ENCODE measurements at regions not wholly inside any gene's neighbourhood (a gene's known extent, or its start where the extent isn't known, plus 50 kb on each side); places are given as distances from the start of the nearest gene placed in this dataset.

- no peak overlapping the region for H3K27ac Mint-ChIP-seq
Measured at GRCh38 chr13:64935441-64935840, 2294.7 kb downstream of the PCDH9 start.

GRCh38 chr13:64934569-64935362, 2295.4 kb downstream of the PCDH9 start:
- DNase-seq (no peak), ATAC-seq (no peak)
- Mint-ChIP-seq H3K4me1 (no peaks in the 10 kb centered on the region), H3K27ac (no peak overlapping the region), H3K36me3 (ENCODE audit: low read depth) (no peaks in the 10 kb centered on the region), H3K27me3 (no peaks in the 10 kb centered on the region), H3K4me3 (no peak overlapping the region)
- H3K9me3 ChIP-seq (ENCODE audit: control insufficient read depth, low read length, poor library complexity, severe bottlenecking): no peaks in the 10 kb centered on the region

More at GRCh38 chr13:64935441-64935840, 2294.7 kb downstream of the PCDH9 start:
- no peaks in the 10 kb centered on the region for H3K27me3 Mint-ChIP-seq
- DNase-seq (no peak), ATAC-seq (no peak)
- no peaks in the 10 kb centered on the region for H3K9me3 ChIP-seq (ENCODE audit: control insufficient read depth, low read length, poor library complexity, severe bottlenecking)
- no peaks in the 10 kb centered on the region for H3K36me3 Mint-ChIP-seq (ENCODE audit: low read depth)
- H3K4me3 Mint-ChIP-seq: no peak overlapping the region
- H3K4me1 Mint-ChIP-seq: no peaks in the 10 kb centered on the region

DNA sequence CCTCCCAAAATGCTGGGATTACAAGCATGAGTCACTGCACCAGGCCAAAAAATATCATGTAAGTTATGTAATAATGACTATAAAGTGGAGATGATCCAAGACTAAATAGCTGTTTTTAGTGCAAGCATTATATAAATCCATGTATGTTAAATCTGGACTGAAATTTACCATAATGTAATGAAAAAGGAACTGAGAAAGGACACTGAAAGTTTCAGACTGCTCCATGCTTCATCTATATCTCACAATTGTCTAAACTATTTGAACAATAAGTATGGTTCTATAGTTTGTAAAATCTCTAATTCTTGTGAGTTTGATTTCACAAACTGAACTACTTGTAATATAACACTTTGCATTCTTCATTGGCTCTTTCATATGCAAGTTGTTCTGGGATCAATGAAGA, 2299.5 kb downstream of the PCDH9 start:
- Mint-ChIP-seq H3K4me3 (no peak overlapping the region), H3K4me1 (no peaks in the 10 kb centered on the region), H3K27ac (no peak overlapping the region), H3K36me3 (ENCODE audit: low read depth) (no peaks in the 10 kb centered on the region), H3K27me3 (no peaks in the 10 kb centered on the region)
- DNase-seq (no peak), ATAC-seq (no peak)
- no peaks in the 10 kb centered on the region for H3K9me3 ChIP-seq (ENCODE audit: control insufficient read depth, low read length, poor library complexity, severe bottlenecking)

GRCh38 chr13:64928696-64929499, 2301.2 kb downstream of the PCDH9 start:
- DNase-seq (no peak), ATAC-seq (no peak)
- no peaks in the 10 kb centered on the region for H3K4me1 Mint-ChIP-seq
- no peaks in the 10 kb centered on the region for H3K9me3 ChIP-seq (ENCODE audit: control insufficient read depth, low read length, poor library complexity, severe bottlenecking)
- no peaks in the 10 kb centered on the region for H3K36me3 Mint-ChIP-seq (ENCODE audit: low read depth)
- H3K4me3 Mint-ChIP-seq: no peak overlapping the region
- H3K27me3 Mint-ChIP-seq: no peaks in the 10 kb centered on the region
- no peak overlapping the region for H3K27ac Mint-ChIP-seq

GRCh38 chr13:64925727-64926126, 2304.4 kb downstream of the PCDH9 start:
- ATAC-seq: no peak
- Mint-ChIP-seq H3K27ac (no peak overlapping the region), H3K27me3 (no peaks in the 10 kb centered on the region), H3K4me3 (no peak overlapping the region), H3K4me1 (no peaks in the 10 kb centered on the region), H3K36me3 (ENCODE audit: low read depth) (no peaks in the 10 kb centered on the region)
- DNase-seq: no peak
- H3K9me3 ChIP-seq (ENCODE audit: control insufficient read depth, low read length, poor library complexity, severe bottlenecking): no peaks in the 10 kb centered on the region

- H3K4me1 Mint-ChIP-seq: no peaks in the 10 kb centered on the region
- DNase-seq (no peak), ATAC-seq (no peak)
- H3K9me3 ChIP-seq (ENCODE audit: control insufficient read depth, low read length, poor library complexity, severe bottlenecking): peaks cover 2% of the 10 kb centered on the region
- H3K4me3 Mint-ChIP-seq: no peak overlapping the region
- H3K27me3 Mint-ChIP-seq: no peaks in the 10 kb centered on the region
- no peak overlapping the region for H3K27ac Mint-ChIP-seq
- no peaks in the 10 kb centered on the region for H3K36me3 Mint-ChIP-seq (ENCODE audit: low read depth)
Measured at GRCh38 chr13:64925284-64925683, 2304.9 kb downstream of the PCDH9 start.

DNA sequence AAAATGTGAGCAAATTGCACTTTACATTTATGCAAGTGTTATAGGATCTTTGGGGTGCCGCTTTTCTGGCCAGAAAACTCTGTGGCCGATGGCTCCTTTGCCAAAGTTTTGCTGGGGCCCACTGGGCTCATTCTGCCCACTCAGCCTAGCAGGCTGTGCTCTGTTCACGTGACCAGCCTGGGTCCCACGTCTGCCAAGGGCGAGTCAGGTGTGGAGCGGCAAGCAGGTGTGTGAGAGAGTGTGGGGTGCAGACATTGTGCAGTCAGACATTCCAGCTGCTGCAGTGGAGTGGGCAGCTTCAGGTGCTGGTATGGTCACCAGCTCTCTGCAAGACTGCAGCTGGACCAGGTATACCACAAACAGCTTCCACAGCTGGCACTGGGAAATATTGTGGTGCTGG, 2305.7 kb downstream of the PCDH9 start:
- no peaks in the 10 kb centered on the region for H3K36me3 Mint-ChIP-seq (ENCODE audit: low read depth)
- no peak overlapping the region for H3K27ac Mint-ChIP-seq
- no peaks in the 10 kb centered on the region for H3K4me1 Mint-ChIP-seq
- no peak overlapping the region for H3K4me3 Mint-ChIP-seq
- H3K27me3 Mint-ChIP-seq: no peaks in the 10 kb centered on the region
- DNase-seq: no peak
- H3K9me3 ChIP-seq (ENCODE audit: control insufficient read depth, low read length, poor library complexity, severe bottlenecking): peaks cover 2% of the 10 kb centered on the region
- no peak for ATAC-seq

GRCh38 chr13:64917566-64917965, 2312.6 kb downstream of the PCDH9 start:
- Mint-ChIP-seq H3K27me3 (no peaks in the 10 kb centered on the region), H3K4me1 (no peaks in the 10 kb centered on the region), H3K4me3 (no peak overlapping the region), H3K36me3 (ENCODE audit: low read depth) (no peaks in the 10 kb centered on the region), H3K27ac (no peak overlapping the region)
- peaks cover 2% of the 10 kb centered on the region for H3K9me3 ChIP-seq (ENCODE audit: control insufficient read depth, low read length, poor library complexity, severe bottlenecking)
- ATAC-seq (no peak), DNase-seq (no peak)

DNA sequence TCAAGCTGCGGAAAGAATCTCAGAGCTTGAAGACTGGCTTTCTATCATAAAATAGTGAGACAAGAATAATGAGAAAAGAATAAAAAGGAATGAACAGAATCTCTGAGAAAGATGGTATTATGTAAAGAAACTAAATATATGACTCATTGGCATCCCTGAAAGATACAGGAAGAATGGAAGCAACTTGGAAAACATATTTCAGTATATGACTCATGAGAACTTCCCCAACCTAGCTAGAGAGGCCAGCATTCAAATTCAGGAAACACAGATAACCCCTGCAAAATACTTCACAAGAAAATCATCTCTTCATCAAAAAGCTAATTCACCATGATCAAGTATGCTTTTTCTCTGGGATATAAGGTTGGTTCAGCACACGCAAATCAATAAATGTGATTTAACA, 2318.0 kb downstream of the PCDH9 start:
- no peaks in the 10 kb centered on the region for H3K9me3 ChIP-seq (ENCODE audit: control insufficient read depth, low read length, poor library complexity, severe bottlenecking)
- no peaks in the 10 kb centered on the region for H3K36me3 Mint-ChIP-seq (ENCODE audit: low read depth)
- H3K4me3 Mint-ChIP-seq: no peak overlapping the region
- H3K4me1 Mint-ChIP-seq: no peaks in the 10 kb centered on the region
- H3K27ac Mint-ChIP-seq: no peak overlapping the region
- ATAC-seq: no peak
- H3K27me3 Mint-ChIP-seq: no peaks in the 10 kb centered on the region
- DNase-seq: no peak

DNA sequence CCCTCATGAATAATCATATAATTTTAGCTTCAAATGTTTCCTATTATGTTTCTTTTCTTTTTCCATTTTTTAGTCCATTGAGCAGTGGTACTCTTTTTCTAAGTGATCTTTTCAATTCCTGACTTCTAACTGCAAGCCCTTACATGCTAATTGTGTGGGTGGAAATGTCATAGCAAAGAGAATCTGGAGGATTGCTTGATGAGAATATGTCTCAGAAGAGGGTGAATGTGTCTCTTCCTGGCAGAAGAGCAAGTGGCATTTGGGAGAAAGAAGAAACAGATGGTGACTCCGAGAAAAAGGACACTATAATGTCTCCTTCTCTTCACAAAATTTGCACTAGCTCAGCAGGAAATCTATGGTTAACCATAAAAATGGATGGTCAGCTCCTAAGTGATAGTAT, 2320.0 kb downstream of the PCDH9 start:
- DNase-seq (no peak), ATAC-seq (no peak)
- Mint-ChIP-seq H3K36me3 (ENCODE audit: low read depth) (no peaks in the 10 kb centered on the region), H3K4me1 (no peaks in the 10 kb centered on the region), H3K4me3 (no peak overlapping the region), H3K27ac (no peak overlapping the region), H3K27me3 (no peaks in the 10 kb centered on the region)
- H3K9me3 ChIP-seq (ENCODE audit: control insufficient read depth, low read length, poor library complexity, severe bottlenecking): peaks cover 3% of the 10 kb centered on the region

GRCh38 chr13:64909184-64909583, 2321.0 kb downstream of the PCDH9 start:
- Mint-ChIP-seq H3K4me3 (no peak overlapping the region), H3K4me1 (no peaks in the 10 kb centered on the region), H3K27ac (no peak overlapping the region), H3K27me3 (no peaks in the 10 kb centered on the region), H3K36me3 (ENCODE audit: low read depth) (no peaks in the 10 kb centered on the region)
- H3K9me3 ChIP-seq (ENCODE audit: control insufficient read depth, low read length, poor library complexity, severe bottlenecking): peaks cover 3% of the 10 kb centered on the region
- DNase-seq: no peak
- ATAC-seq: no peak

DNA sequence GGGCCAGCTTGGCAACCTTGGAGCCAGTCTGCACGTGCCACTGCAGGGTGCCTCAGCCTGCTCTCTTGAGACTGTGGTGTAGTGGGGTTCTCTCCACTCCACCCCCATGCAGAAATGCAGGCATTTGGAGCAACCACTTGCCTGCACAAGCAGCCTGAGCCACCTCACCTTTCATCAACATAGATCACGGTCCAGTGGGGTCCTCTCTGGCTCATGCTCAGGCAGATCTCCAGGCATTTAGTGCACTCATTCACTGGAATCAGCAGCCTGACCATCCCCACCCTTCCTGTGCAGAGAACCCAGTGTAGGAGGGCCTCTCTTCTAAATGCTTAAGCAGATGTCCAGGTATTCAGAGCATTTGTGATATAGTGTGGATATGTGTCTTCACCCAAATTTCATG, 2330.1 kb downstream of the PCDH9 start:
- Mint-ChIP-seq H3K4me1 (no peaks in the 10 kb centered on the region), H3K27ac (no peak overlapping the region), H3K27me3 (no peaks in the 10 kb centered on the region), H3K4me3 (no peak overlapping the region), H3K36me3 (ENCODE audit: low read depth) (no peaks in the 10 kb centered on the region)
- no peaks in the 10 kb centered on the region for H3K9me3 ChIP-seq (ENCODE audit: control insufficient read depth, low read length, poor library complexity, severe bottlenecking)
- no peak for DNase-seq
- no peak for ATAC-seq

DNA sequence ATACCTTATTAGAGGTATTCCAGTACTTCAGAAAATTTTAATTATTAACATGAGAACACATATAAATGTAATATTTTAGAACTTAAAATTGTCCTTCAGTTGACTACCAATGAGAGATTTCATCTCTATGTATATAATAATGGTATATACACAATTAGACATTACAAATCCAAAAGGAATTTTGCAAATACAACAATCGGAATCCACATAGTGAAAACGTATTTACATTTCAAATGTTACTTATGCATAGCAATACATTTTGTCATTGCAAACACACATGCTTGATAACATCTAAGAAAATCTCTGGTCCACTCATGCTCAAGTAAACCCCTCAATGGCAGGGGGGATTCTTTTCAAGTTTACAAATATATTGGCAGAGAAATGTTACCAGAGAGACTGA, 2345.2 kb downstream of the PCDH9 start:
- Mint-ChIP-seq H3K36me3 (ENCODE audit: low read depth) (no peaks in the 10 kb centered on the region), H3K4me1 (no peaks in the 10 kb centered on the region), H3K4me3 (no peak overlapping the region), H3K27me3 (no peaks in the 10 kb centered on the region), H3K27ac (no peak overlapping the region)
- H3K9me3 ChIP-seq (ENCODE audit: control insufficient read depth, low read length, poor library complexity, severe bottlenecking): no peaks in the 10 kb centered on the region
- no peak for ATAC-seq
- no peak for DNase-seq

DNA sequence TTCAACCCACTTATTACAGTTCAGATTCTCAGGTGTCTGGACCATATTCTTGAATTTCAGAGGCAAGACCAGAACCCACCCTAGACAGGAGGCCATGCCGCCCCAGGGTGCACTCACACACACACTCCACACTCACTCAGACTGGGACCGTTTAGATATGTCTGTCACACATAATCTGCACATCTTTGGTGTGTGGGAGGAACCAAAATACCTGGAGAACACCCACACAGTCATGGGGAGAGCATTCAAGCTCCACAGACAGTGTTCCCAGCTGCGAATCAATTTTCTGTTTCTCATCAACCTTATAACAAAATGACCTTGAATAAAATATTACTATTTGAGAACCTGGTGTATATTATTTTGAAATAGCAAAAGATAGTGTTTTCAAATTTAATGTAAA, 2353.0 kb downstream of the PCDH9 start:
- Mint-ChIP-seq H3K4me1 (no peaks in the 10 kb centered on the region), H3K27me3 (no peaks in the 10 kb centered on the region), H3K27ac (no peak overlapping the region), H3K36me3 (ENCODE audit: low read depth) (no peaks in the 10 kb centered on the region), H3K4me3 (no peak overlapping the region)
- no peaks in the 10 kb centered on the region for H3K9me3 ChIP-seq (ENCODE audit: control insufficient read depth, low read length, poor library complexity, severe bottlenecking)
- ATAC-seq (no peak), DNase-seq (no peak)

All from T-helper 17 cell (primary cell).